ENCODE measurements at regions not wholly inside any gene's neighbourhood (a gene's known extent, or its start where the extent isn't known, plus 50 kb on each side); places are given as distances from the start of the nearest gene placed in this dataset.
"Not testable (repeated sequence)": the region's sequence is repeated elsewhere in the genome, so short reads cannot be mapped to it uniquely, and the experiment has no call there.

- Histone ChIP-seq H3K27ac (ENCODE audit: low read depth in 1 of 2, low read length in 1 of 2) (no peak overlapping the region), H3K4me1 (ENCODE audit: control insufficient read depth in 5 of 5, insufficient read depth in 5 of 5, low read length in 5 of 5) (no peaks in the 10 kb centered on the region), H3K4me3 (no peak overlapping the region), H3K36me3 (ENCODE audit: control insufficient read depth in 4 of 4, insufficient read depth in 4 of 4, low read length in 4 of 4) (no peaks in the 10 kb centered on the region), H3K27me3 (ENCODE audit: control insufficient read depth in 3 of 3, insufficient read depth in 3 of 3, low read length in 2 of 3) (peaks cover 0 to under 1% (median 0%) of the 10 kb centered on the region in 3 donors), H3K9ac (ENCODE audit: insufficient read depth in 1 of 2, low read length in 2 of 2) (no peak overlapping the region), H3K9me3 (ENCODE audit: control insufficient read depth in 4 of 4, insufficient read depth in 3 of 4, low read length in 3 of 4) (peaks cover 0 to 4% (median 0%) of the 10 kb centered on the region in 4 donors)
- 18 to 23% methylated on average over 3 of the region's 3 CpGs for WGBS, 2 donors
- ATAC-seq (ENCODE audit: insufficient read depth, low FRiP score) (no peak), DNase-seq (no peak)
- no peak for TF ChIP-seq CTCF (IDR thresholded peaks at IDR 0.05; ENCODE audit: control extremely low read depth, extremely low read depth)
Observed at GRCh38 chrX:140123446-140123845, 158.1 kb upstream of the CXorf66 start.

- H3K9ac ChIP-seq (ENCODE audit: insufficient read depth in 1 of 2, low read length in 2 of 2); H3K4me1 ChIP-seq (ENCODE audit: control insufficient read depth in 5 of 5, insufficient read depth in 5 of 5, low read length in 5 of 5); H3K27ac ChIP-seq (ENCODE audit: low read depth in 1 of 2, low read length in 1 of 2); H3K4me3 ChIP-seq; ATAC-seq (ENCODE audit: insufficient read depth, low FRiP score); DNase-seq; H3K36me3 ChIP-seq (ENCODE audit: control insufficient read depth in 4 of 4, insufficient read depth in 4 of 4, low read length in 4 of 4); H3K9me3 ChIP-seq (ENCODE audit: control insufficient read depth in 4 of 4, insufficient read depth in 3 of 4, low read length in 3 of 4); H3K27me3 ChIP-seq (ENCODE audit: control insufficient read depth in 3 of 3, insufficient read depth in 3 of 3, low read length in 2 of 3): not testable (repeated sequence)
- 87 to 100% methylated on average over 1 of the region's 1 CpG for WGBS, 2 donors
Observed at GRCh38 chrX:140114059-140114458, 148.7 kb upstream of the CXorf66 start.

- Histone ChIP-seq H3K4me3 (no peak overlapping the region), H3K9ac (ENCODE audit: insufficient read depth in 1 of 2, low read length in 2 of 2) (no peak overlapping the region), H3K4me1 (ENCODE audit: control insufficient read depth in 5 of 5, insufficient read depth in 5 of 5, low read length in 5 of 5) (no peaks in the 10 kb centered on the region), H3K9me3 (ENCODE audit: control insufficient read depth in 4 of 4, insufficient read depth in 3 of 4, low read length in 3 of 4) (no peaks in the 10 kb centered on the region), H3K27me3 (ENCODE audit: control insufficient read depth in 3 of 3, insufficient read depth in 3 of 3, low read length in 2 of 3) (peaks cover 0 to 10% (median 5%) of the 10 kb centered on the region in 3 donors), H3K36me3 (ENCODE audit: control insufficient read depth in 4 of 4, insufficient read depth in 4 of 4, low read length in 4 of 4) (no peaks in the 10 kb centered on the region), H3K27ac (ENCODE audit: low read depth in 1 of 2, low read length in 1 of 2) (no peak overlapping the region)
- ATAC-seq (ENCODE audit: insufficient read depth, low FRiP score) = no peak
- no peak for TF ChIP-seq CTCF (IDR thresholded peaks at IDR 0.05; ENCODE audit: control extremely low read depth, extremely low read depth)
- no peak for DNase-seq
- 43 to 47% methylated on average over 1 of the region's 1 CpG for WGBS, 2 donors
Observed at GRCh38 chrX:140110081-140110650, 144.8 kb upstream of the CXorf66 start.

- no peak overlapping the region for H3K9ac ChIP-seq (ENCODE audit: insufficient read depth in 1 of 2, low read length in 2 of 2)
- TF ChIP-seq CTCF (IDR thresholded peaks at IDR 0.05; ENCODE audit: control extremely low read depth, extremely low read depth) = no peak
- H3K27me3 ChIP-seq (ENCODE audit: control insufficient read depth in 3 of 3, insufficient read depth in 3 of 3, low read length in 2 of 3) = peaks cover 0 to 13% (median 9%) of the 10 kb centered on the region in 3 donors
- H3K4me1 ChIP-seq (ENCODE audit: control insufficient read depth in 5 of 5, insufficient read depth in 5 of 5, low read length in 5 of 5) = no peaks in the 10 kb centered on the region
- H3K27ac ChIP-seq (ENCODE audit: low read depth in 1 of 2, low read length in 1 of 2) = no peak overlapping the region
- WGBS, 2 donors = 65 to 78% methylated on average over 3 of the region's 3 CpGs
- DNase-seq (no peak), ATAC-seq (ENCODE audit: insufficient read depth, low FRiP score) (no peak)
- H3K9me3 ChIP-seq (ENCODE audit: control insufficient read depth in 4 of 4, insufficient read depth in 3 of 4, low read length in 3 of 4) = no peaks in the 10 kb centered on the region
- H3K4me3 ChIP-seq = no peak overlapping the region
- no peaks in the 10 kb centered on the region for H3K36me3 ChIP-seq (ENCODE audit: control insufficient read depth in 4 of 4, insufficient read depth in 4 of 4, low read length in 4 of 4)
Observed at GRCh38 chrX:140104760-140105159, 139.4 kb upstream of the CXorf66 start.
